AG04449 (cell line): ENCODE measurements at regions not wholly inside any gene's neighbourhood (a gene's known extent, or its start where the extent isn't known, plus 50 kb on each side); places are given as distances from the start of the nearest gene placed in this dataset.
A peak's percentile ranks its signal among the peaks of the same experiment; 100 is the strongest.
"Not testable (repeated sequence)": the region's sequence is repeated elsewhere in the genome, so short reads cannot be mapped to it uniquely, and the experiment has no call there.

Source experiments
- CTCF ChIA-PET: fragments of 350-600 bp; formaldehyde crosslinking; extraction: SDS; loops from one replicate; lab custom pipeline; 2021; ENCODE audit warnings: antibody characterized with exemption; lab: Yijun Ruan, JAX
- POLR2A ChIA-PET: fragments of 400-600, 350-600 bp; formaldehyde crosslinking; extraction: SDS; loops from one replicate; lab custom pipeline; 2020; ENCODE audit warnings: antibody characterized with exemption, inconsistent platforms; lab: Yijun Ruan, JAX
- DNase-seq: peaks from one replicate; pipeline ENCODE4 v3.0.0-alpha.2; 2010; ENCODE audit warnings: low read depth, low spot score
- H3K4me3 ChIP-seq: 2 replicates; pipeline ENCODE4 v1.5.1; 2011; ENCODE audit warnings: low read depth, mild to moderate bottlenecking, control low read depth, low read length
- CTCF ChIP-seq: IDR thresholded peaks from one replicate; pipeline ENCODE4 v1.5.1; 2011; ENCODE audit warnings: mild to moderate bottlenecking, moderate library complexity, low read length, control low read depth, inconsistent platforms; ENCODE audit not compliant: insufficient read depth; ENCODE audit errors: missing control alignments

- POLR2A ChIA-PET = no interaction called here
Observed at GRCh38 chr1:191804311-191804710, 354.0 kb upstream of the RGS18 start.

GRCh38 chr1:191813593-191813992 is 344.7 kb upstream of the RGS18 start:
- CTCF ChIA-PET, DNase-seq, POLR2A ChIA-PET, H3K4me3 ChIP-seq: not testable (repeated sequence)

More at GRCh38 chr1:191804311-191804710, 354.0 kb upstream of the RGS18 start:
- CTCF ChIA-PET = no interaction called here
- no peak for TF ChIP-seq CTCF
- H3K4me3 ChIP-seq = no peak overlapping the region
- no peak for DNase-seq

- CTCF ChIA-PET = no interaction called here
- no peak for TF ChIP-seq CTCF
- H3K4me3 ChIP-seq = no peak overlapping the region
- POLR2A ChIA-PET = no interaction called here
- no peak for DNase-seq
Observed at GRCh38 chr1:191818198-191818597, 340.1 kb upstream of the RGS18 start.

- ChIA-PET CTCF (no interaction called here), POLR2A (no interaction called here)
- no peak for DNase-seq
- TF ChIP-seq CTCF = peak; percentile 8
- H3K4me3 ChIP-seq = no peak overlapping the region
Observed at GRCh38 chr1:191831572-191831971, 326.7 kb upstream of the RGS18 start.

- CTCF ChIA-PET = no interaction called here
- POLR2A ChIA-PET = no interaction called here
- H3K4me3 ChIP-seq = no peak overlapping the region
- peak; percentile 47 for DNase-seq
- TF ChIP-seq CTCF = no peak
Observed at GRCh38 chr1:191839891-191840290, 318.4 kb upstream of the RGS18 start.

- no peak for TF ChIP-seq CTCF
- H3K4me3 ChIP-seq = no peak overlapping the region
- CTCF ChIA-PET = no interaction called here
- POLR2A ChIA-PET = no interaction called here
- peak; percentile 16 for DNase-seq
Observed at GRCh38 chr1:191851799-191852595, 306.3 kb upstream of the RGS18 start.

GRCh38 chr1:191852907-191853306 is 305.4 kb upstream of the RGS18 start:
- DNase-seq = no peak
- TF ChIP-seq CTCF = no peak
- ChIA-PET CTCF (no interaction called here), POLR2A (no interaction called here)
- no peak overlapping the region for H3K4me3 ChIP-seq
